GM21381 (cell line): ENCODE measurements at regions not wholly inside any gene's neighbourhood (a gene's known extent, or its start where the extent isn't known, plus 50 kb on each side); places are given as distances from the start of the nearest gene placed in this dataset.

Experiments
- ATAC-seq: cut with Tn5 transposase; IDR thresholded peaks from one replicate; pipeline ENCODE4 v1.9.1; 2021; ENCODE audit warnings: mild to moderate bottlenecking, moderate library complexity; ENCODE audit not compliant: unreplicated experiment

DNA sequence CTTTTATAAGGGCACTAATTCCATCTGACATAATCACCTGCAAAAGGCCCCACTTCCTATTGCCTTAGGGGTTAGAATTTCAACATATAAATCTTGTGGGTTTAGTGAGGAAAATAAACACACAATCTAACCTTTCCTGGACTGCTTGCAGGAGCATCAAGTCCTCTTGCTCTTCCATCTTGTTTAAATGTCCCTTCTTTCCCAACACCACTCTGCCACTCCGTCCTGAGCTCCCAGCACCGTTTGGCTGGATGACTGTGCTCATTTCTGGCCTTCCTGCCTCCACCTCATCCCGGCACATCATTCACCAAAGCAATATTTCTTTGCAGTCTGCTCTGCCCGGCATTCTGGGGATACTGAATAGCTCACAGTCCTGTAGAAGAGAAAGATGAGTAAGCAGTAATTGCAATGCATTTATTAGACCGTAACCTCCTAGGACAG lies 247.8 kb downstream of the BCL2 start:
- no peak for ATAC-seq

DNA sequence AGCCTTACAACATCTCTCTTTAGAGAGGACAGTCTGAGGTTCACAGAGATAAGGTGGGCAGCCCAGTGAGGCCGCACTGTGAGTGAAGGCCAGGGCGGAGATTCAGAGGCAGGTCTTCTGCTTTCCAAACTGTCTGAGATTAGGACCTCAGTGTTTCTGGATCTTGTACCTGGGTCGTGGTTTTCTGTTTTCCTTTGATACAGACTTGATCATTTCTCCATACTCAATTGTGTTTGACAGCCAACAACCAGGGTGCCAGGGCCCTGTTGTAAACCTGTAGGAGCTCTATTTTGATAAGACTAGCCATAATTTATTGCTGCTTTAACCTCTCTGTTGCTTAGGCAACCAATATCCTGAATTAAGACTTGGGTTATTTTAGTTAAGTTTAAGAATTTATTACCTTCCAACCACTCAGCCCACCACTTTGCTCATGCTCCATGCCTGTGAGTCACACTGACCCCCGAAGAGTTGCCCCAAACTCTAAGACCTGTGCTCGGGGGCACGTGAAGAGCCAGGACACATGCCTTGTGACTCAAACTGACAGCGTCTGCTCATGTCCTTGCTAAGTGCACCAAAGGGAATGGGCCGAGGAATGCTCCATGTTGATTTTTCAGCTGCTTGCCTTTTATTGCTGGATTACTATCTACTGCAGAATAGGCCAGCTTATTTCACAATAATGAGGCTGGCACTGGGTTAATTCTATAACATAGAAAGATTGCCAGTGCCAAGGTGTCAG lies 248.6 kb downstream of the BCL2 start:
- ATAC-seq = no peak

DNA sequence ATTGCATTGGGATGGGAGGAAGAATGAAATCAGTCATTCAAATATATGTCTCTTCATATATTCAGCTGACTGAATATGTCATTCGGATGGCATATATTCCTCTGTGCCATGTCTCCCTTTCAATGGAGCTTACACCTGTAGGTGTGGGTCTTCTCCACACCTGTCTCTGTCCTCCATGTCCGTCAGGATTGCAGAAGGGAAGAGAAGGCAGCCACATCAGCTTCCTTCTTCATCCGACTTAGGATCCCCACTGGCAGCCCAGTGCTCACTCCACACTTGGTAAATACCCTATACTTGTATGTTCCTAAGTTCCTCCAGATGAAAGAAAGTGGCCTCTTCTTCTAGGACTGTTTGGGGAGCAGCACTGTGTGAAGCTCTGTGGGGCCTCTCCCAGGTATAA lies 250.1 kb downstream of the BCL2 start:
- ATAC-seq = no peak

DNA sequence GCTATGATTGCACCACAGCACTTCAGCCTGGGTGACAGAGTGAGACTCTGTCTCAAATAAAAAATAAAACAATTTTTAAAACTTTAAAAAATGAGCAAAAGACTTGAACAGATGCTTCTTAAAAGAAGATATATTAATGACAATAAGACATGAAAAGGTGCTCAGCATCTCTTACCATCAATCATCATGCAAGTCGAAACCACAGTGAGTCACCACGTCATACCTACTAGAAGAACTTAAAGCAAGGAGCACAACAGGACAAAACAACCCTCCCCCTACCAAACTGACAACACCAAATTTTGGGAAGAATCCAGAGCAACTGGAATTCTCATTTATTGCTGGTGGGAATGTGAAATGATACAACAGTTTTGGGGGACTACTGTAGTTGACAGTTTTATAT lies 251.6 kb downstream of the BCL2 start:
- no peak for ATAC-seq

DNA sequence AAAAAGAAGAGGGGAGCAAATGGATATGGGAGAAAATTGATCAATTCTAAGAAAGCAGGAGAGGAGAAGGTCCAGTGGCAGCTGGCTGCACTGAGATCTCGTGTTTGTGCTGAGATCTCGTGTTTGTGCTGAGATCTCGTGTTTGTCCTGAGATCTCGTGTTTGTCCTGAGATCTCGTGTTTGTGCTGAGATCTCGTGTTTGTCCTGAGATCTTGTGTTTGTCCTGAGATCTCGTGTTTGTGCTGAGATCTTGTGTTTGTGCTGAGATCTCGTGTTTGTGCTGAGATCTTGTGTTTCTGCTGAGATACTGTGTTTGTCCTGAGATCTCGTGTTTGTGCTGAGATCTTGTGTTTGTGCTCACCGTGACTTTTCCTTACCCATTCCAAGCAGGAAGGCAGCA lies 254.4 kb downstream of the BCL2 start:
- no peak for ATAC-seq

DNA sequence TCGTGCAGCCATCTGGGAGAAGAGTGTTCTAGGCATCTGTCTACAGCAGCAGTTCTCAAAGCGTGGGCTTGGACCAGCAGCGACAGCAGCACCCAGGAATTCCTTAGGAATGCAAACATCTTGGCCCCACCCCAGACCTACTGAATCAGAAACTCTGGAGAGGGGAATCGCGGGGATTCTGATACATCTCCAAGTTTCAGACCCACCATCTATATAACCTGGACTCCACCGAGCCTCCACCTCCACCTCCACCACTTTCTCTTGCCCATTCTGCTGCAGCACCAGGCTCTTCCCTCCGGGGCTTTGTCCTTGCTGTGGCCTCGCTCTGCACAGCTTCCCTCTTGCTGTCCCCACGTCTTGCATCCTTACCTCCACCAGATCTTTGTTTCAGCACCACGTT lies 256.4 kb downstream of the BCL2 start:
- no peak for ATAC-seq

DNA sequence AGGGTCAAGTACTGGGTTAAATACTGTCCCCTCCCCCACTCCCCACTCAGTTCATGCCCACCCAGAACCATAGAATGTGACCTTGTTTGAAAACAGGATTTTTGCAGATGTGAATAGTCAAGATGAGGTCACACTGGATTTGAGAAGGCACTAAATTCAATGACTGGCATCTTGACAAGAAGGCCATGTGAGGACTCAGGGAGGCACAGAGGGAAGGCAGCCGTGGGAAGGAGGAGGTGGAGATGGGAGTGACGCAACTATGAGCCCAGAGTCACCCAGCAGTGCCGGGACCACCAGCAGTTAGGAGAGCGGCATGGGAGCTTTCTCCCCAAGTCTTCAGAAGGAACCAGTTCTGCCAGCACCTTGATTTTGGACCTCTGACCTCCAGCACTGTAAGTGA lies 257.3 kb downstream of the BCL2 start:
- ATAC-seq = no peak

DNA sequence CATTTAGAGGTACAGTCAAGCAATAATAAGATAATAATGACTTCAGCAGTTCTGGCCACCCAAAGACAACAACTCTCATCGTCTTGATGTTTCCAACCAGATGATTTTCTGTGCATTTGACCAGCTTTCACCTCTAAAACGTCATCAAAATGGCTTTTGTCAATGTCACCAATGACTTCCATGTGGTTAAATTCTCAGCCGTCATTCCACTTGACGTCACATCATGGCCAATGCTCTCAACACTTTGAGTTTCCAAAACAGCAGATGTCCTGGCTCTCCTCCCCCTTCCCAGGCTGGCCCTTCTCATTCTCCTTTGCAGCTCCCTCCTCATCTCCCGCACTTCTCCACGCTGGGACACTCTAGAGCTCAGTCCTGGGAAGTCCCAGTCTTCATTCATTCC lies 258.3 kb downstream of the BCL2 start:
- ATAC-seq = no peak

DNA sequence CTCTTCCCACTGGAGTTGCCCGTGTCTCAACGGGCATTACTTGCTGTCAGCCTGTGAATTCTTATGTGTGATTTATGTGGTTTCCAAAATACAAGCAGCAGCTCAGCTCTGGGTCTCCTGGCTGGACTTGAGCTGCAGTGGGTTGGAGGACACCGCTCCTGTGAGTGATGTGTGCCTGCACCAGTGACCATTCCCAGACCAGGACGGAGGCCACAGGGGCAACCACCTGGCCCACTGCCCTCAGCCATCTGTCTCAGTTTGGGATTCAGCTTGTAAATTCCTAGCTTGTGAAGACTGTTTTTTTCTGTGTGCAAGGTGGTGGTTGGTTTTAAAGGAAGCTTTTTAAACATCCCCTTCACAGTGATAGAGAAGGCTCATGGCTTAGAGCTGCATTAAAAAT lies 261.0 kb downstream of the BCL2 start:
- ATAC-seq = no peak

DNA sequence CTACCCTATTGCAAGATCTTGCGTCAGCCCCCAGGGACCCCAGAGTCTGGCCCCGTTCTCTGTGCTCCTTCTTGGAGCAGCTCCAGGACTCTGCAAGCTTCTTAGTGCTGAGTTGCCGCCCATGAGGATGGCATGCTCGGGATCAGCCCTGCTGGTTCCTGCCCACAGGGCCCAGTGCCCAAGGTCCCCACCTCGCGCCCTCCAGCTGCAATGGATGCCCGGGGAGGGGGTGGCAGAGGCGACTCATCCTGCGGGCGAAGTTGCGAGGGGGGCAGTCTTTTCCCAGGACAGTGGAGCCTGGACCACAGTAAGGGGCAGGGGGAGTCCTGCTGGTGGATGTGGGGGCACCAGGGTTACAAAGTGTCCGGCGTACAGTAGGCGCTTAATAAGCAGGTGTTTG lies 261.9 kb downstream of the BCL2 start:
- ATAC-seq = no peak

DNA sequence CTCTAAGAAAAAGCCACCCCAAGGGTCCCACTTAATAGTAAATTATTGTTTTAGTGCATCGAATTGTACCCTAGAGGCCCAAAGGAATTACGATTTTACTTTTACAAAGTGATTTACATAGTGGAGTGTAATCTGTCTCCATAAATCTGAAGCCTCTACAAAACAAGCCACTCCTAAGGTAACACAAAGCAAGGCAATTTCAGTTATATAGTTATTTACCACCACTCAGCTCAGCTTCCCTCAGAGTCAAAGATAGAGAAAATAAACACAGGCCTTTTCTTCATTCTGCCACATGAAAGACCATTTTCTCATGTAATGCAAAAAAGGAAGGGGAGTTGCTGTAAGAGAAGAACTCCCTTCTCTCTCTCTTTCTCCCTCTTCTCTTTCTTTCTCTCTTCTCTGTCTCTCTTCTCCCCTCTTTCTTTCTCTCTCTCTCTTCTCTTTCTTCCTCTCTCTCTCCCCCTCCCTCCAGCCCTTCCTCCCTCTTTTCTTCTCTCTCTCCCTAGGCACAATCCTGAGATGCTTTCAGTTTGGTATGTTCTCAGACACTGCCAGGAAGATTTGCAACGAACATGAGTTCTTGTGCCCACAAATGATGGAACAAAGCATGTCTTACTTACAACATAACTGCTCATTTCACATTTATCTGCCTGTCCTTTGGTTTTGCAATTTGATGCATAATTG lies 264.5 kb downstream of the BCL2 start:
- no peak for ATAC-seq

DNA sequence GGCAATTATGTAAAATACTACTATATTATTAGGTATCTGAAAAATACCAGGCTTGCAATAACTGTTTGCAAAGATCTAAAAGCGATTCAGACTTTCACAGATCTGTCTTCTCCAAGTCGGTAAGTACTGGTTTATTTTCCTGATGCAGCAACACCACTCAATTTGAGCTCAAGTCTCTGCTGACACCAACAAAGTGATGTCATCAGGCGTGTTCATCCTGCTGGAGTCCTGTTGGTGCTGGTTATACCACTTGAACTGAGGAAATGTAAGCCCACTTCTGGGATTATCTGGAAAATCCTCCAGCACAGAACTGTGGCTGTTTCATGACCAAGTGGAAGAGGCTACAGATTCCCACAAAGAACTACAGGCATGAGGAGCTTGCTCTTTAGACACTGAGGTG lies 267.6 kb downstream of the BCL2 start:
- ATAC-seq = no peak

DNA sequence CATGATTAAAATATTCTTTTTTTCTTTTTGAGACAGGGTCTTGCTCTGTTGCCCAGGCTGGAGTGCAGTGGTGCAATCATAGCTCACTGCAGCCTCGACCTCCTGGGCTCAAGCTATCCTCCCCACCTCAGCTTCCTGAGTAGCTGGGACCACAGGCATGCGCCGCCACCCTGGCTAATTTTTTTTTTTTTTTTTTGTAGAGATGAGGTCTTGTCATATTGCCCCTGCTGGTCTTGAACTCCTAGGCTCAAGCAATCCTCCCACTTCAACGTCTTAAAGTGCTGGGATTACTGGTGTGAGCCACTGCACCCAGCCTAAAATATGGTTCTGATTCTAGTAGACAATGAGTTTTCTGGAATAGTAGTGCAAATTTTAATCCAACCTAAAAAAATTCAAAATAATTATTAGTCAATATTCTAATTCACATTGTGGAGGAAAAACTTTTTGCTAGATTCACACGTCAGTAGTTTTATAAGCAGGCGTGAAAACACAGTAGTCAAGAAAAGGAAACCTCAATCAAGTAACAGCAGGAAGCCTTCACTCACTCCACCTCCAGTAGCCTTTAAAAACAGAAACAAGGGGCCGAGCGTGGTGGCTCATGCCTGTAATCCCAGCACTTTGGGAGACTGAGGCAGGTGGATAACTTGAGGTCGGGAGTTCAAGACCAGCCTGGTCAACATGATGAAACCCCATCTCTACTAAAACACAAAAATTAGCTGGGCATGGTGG lies 268.7 kb downstream of the BCL2 start:
- ATAC-seq = peak; percentile 70

DNA sequence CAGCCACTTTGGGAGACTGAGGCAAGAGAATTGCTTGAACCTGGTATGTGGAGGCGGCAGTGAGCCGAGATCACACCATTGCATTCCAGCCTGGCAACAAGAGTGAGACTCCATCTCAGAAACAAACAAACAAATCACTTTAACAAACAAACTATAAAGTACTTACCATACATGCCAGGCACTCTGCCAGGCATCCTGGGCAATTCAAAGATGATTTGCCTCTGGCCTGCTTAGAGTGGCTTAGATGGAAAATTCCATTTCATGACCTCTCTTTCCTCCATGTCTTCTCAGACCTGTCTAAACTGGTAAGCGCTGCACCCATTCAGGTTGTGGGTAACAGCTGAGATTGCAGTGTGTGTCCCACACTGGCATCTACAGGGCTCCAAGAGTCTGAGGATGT lies 273.2 kb downstream of the BCL2 start:
- no peak for ATAC-seq

DNA sequence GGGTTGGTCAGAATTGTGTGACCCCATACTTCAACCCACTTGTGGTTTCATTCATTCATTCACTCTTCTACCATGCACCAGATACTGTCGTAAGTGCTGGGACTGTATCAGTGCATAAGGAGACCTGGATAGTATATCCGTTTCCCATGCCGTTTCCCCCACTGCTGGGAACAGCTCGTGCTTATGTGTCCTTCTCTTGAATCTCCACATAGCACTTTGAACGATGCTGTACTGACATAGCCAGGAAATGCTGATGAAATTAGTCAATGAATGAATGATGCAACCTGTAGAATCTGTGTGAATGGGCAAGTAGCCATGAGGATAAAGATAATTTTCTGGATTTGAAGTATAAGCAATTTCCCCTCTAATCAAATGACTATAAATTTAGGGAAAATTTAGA lies 276.1 kb downstream of the BCL2 start:
- no peak for ATAC-seq

DNA sequence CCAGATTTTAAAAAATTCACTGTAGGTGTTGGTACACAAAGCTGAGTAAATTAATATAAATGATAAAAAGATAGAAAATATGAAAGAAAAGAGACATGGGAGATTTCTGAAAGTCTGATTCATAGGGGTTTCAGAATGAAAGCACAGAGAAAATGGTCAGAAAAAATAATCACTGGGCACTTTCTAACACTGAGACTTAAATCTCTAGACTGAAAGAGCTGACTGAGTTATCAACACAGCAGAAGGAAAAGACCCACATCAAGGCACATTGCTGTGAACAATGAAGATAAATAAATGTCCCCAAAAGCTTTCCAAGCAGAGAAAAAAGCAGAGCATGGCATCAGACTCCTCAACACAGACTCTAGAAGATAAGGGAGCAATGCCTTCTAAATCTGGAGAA lies 277.2 kb downstream of the BCL2 start:
- no peak for ATAC-seq

DNA sequence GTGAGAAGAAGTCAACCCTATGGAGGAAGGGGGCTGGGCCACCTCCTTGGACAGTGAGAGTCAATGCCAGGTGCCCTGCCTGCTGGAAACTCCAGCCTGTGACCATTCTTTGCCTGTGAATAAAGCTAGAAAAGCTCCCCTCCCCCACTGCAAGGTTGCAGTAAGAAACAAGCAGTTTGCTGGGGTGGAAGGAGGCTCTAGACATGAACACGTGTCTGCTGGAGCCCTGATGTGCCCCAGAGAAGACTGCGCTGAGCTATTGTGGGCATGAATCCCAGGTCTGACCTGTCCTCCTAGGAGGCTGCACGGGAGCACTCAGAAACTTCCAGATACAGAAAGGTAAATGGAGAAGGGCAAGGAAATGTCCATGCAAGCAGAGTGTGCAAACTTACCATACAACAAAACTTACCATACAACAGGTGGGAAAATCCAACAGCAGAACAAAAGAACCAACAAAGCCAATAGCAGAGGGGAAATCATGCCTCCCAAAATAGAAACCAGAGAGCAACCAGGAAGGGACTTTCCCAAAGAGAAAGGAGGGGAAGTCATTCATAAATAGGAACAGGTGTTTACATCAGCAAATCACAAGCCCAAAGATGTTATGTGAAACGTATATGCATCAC lies 278.7 kb downstream of the BCL2 start:
- ATAC-seq = peak; percentile 67

DNA sequence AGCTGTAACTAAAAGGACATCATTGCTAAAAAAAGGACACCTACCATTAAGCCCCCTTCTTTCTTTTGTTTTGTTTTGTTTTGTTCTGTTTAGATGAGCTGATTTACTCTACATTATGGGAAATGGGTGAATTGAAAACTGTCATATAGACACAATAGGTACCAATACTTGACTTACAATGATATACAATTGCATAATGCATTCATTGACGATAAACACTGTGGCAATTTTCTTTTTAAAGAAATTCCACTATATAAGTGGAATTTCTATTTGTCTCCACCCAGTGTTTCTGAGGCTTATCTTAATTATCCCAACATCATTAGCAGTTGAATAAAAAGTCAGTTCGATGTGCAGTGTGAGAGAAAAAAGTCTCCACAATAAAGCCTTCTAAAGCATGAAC lies 282.1 kb downstream of the BCL2 start:
- ATAC-seq = no peak

DNA sequence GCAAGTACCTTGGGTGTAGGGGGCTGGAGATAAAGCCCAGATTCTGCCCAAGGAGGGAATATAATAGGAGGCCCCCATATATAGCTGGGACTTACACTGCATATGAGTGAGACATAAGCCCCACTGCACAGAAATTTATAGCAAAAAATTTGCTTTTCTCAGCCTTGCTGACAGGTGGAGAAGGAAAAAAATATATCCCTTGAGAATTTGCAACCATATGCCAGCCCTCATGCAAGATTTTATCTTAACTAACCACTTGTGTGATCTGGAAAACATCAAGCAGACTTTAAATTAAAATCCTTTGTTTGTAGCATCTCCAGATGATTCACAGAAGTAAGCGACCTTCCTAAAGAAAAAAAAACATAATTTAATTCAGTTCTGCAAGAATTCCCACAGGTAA lies 288.2 kb downstream of the BCL2 start:
- ATAC-seq = no peak
